SK-N-SH treated with all-trans-retinoic acid at 6 μM for 48 hours (cell line): ENCODE measurements at regions not wholly inside any gene's neighbourhood (a gene's known extent, or its start where the extent isn't known, plus 50 kb on each side); places are given as distances from the start of the nearest gene placed in this dataset.

Experiments
- ATAC-seq: fragments of 200-7000 bp; cut with Tn5 transposase; 3 replicates; pipeline ENCODE4 v1.9.1; 2020; ENCODE audit warnings: mild to moderate bottlenecking, moderate library complexity
- CSDC2 ChIP-seq: fragments of 250-450 bp; sonication (Bioruptor Pico); IDR thresholded peaks from 2 replicates; pipeline ENCODE4 v1.5.0; 2020; ENCODE audit warnings: mild to moderate bottlenecking, moderate library complexity
- ESRRG ChIP-seq: fragments of 250-450 bp; sonication (Bioruptor Pico); IDR thresholded peaks from 2 replicates; pipeline ENCODE4 v1.6.1; 2021; ENCODE audit warnings: mild to moderate bottlenecking
- GLIS3 ChIP-seq: fragments of 250-450 bp; sonication (Bioruptor Pico); IDR thresholded peaks from 2 replicates; pipeline ENCODE4 v1.5.0; 2020; ENCODE audit warnings: mild to moderate bottlenecking, moderate library complexity
- ISL1 ChIP-seq: fragments of 250-450 bp; sonication (Bioruptor Pico); IDR thresholded peaks from 2 replicates; pipeline ENCODE4 v2.1.2; 2022; ENCODE audit warnings: mild to moderate bottlenecking, moderate library complexity
- OSR1 ChIP-seq: fragments of 250-450 bp; sonication (Bioruptor Pico); IDR thresholded peaks from 2 replicates; pipeline ENCODE4 v1.8.0; 2022; ENCODE audit warnings: moderate library complexity, mild to moderate bottlenecking, inconsistent platforms
- RARB ChIP-seq: fragments of 250-450 bp; sonication (Bioruptor Pico); IDR thresholded peaks from 2 replicates; pipeline ENCODE4 v1.8.0; 2021; ENCODE audit warnings: mild to moderate bottlenecking, moderate library complexity
- SNAI2 ChIP-seq: fragments of 250-450 bp; sonication (Bioruptor Pico); IDR thresholded peaks from 2 replicates; pipeline ENCODE4 v1.5.0; 2020; ENCODE audit warnings: mild to moderate bottlenecking, moderate library complexity
- TCF4 ChIP-seq: fragments of 250-450 bp; sonication (Bioruptor Pico); IDR thresholded peaks from 2 replicates; pipeline ENCODE4 v1.8.0; 2021; ENCODE audit warnings: mild to moderate bottlenecking, moderate library complexity, borderline replicate concordance
- TOX ChIP-seq: fragments of 250-450 bp; sonication (Bioruptor Pico); IDR thresholded peaks from 2 replicates; pipeline ENCODE4 v1.8.0; 2021; ENCODE audit warnings: mild to moderate bottlenecking, moderate library complexity, borderline replicate concordance
- ZC3H10 ChIP-seq: fragments of 250-450 bp; sonication (Bioruptor Pico); IDR thresholded peaks from 2 replicates; pipeline ENCODE4 v1.5.1; 2021; ENCODE audit warnings: mild to moderate bottlenecking, moderate library complexity
- ZFP3 ChIP-seq: fragments of 250-450 bp; sonication (Bioruptor Pico); IDR thresholded peaks from 2 replicates; pipeline ENCODE4 v1.5.0; 2020; ENCODE audit warnings: mild to moderate bottlenecking, moderate library complexity
- ZFP30 ChIP-seq: fragments of 450-650 bp; formaldehyde crosslinking; IDR thresholded peaks from 2 replicates; pipeline ENCODE4 v1.5.0; 2022; ENCODE audit warnings: mild to moderate bottlenecking, moderate library complexity
- ZNF565 ChIP-seq: fragments of 450-650 bp; formaldehyde crosslinking; conservative IDR thresholded peaks from 2 replicates; pipeline ENCODE4 v1.5.0; 2020; ENCODE audit warnings: low read depth, mild to moderate bottlenecking, moderate library complexity
- TF ChIP-seq, protein P1 (sequence below): fragments of 250-450 bp; sonication (Bioruptor Pico); IDR thresholded peaks from 2 replicates; pipeline ENCODE4 v1.5.0; 2020; ENCODE audit warnings: mild to moderate bottlenecking, moderate library complexity
- TF ChIP-seq, protein P2 (sequence below): fragments of 250-450 bp; sonication (Bioruptor Pico); IDR thresholded peaks from 2 replicates; pipeline ENCODE4 v1.5.1; 2020; ENCODE audit warnings: low read depth, mild to moderate bottlenecking, moderate library complexity
- TF ChIP-seq, protein P3 (sequence below): fragments of 250-450 bp; sonication (Bioruptor Pico); IDR thresholded peaks from 2 replicates; pipeline ENCODE4 v1.5.1; 2021; ENCODE audit warnings: mild to moderate bottlenecking, moderate library complexity
- TF ChIP-seq, protein P4 (sequence below): fragments of 250-450 bp; sonication (Bioruptor Pico); IDR thresholded peaks from 2 replicates; pipeline ENCODE4 v1.8.0; 2021; ENCODE audit warnings: low read depth, mild to moderate bottlenecking, moderate library complexity, borderline replicate concordance

DNA sequence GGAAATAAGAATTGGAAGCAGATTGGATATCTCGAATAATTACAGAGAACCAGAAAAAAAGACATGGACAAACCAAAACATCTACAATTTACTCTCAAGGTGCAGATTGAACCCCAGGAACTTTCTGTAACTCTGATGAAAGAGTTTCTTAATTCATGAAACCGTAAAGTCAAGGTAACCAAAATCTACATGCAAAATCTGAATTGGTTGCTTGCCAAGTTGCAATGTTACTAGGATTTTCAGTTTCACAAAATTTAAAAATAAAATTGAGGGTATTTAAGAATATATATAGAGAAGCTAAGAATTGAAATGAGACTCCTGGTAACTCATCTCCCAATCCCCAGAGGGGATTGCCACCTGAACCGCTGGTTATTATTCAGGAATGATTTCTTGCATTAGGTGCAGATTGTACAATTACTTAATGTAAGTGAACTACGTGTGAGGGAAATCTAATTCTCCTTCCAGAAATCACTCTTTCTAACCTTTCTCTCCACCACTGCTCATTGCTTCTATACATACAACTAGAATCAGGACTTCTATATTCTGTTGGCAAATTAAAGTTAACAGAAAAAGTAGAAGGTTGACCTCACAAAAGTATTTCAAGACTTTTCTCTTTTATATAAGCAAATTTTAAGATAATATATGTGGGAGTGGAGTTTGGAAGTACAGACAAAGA is 221.5 kb upstream of the NDST4 start:
- no peak for ATAC-seq
- TF ChIP-seq ZFP30 (CRISPR knock-in tag) (no peak), RARB (CRISPR knock-in tag) (no peak), SNAI2 (CRISPR knock-in tag) (no peak), ZC3H10 (CRISPR knock-in tag) (no peak), CSDC2 (CRISPR knock-in tag) (no peak), ESRRG (no peak), OSR1 (CRISPR knock-in tag) (no peak), ISL1 (CRISPR knock-in tag) (no peak), ZFP3 (CRISPR knock-in tag) (no peak), ZNF565 (no peak), TCF4 (no peak)
- TF ChIP-seq, protein P1, sequence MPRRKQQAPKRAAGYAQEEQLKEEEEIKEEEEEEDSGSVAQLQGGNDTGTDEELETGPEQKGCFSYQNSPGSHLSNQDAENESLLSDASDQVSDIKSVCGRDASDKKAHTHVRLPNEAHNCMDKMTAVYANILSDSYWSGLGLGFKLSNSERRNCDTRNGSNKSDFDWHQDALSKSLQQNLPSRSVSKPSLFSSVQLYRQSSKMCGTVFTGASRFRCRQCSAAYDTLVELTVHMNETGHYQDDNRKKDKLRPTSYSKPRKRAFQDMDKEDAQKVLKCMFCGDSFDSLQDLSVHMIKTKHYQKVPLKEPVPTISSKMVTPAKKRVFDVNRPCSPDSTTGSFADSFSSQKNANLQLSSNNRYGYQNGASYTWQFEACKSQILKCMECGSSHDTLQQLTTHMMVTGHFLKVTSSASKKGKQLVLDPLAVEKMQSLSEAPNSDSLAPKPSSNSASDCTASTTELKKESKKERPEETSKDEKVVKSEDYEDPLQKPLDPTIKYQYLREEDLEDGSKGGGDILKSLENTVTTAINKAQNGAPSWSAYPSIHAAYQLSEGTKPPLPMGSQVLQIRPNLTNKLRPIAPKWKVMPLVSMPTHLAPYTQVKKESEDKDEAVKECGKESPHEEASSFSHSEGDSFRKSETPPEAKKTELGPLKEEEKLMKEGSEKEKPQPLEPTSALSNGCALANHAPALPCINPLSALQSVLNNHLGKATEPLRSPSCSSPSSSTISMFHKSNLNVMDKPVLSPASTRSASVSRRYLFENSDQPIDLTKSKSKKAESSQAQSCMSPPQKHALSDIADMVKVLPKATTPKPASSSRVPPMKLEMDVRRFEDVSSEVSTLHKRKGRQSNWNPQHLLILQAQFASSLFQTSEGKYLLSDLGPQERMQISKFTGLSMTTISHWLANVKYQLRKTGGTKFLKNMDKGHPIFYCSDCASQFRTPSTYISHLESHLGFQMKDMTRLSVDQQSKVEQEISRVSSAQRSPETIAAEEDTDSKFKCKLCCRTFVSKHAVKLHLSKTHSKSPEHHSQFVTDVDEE (CRISPR knock-in tag), result no peak
- TF ChIP-seq, protein P2, sequence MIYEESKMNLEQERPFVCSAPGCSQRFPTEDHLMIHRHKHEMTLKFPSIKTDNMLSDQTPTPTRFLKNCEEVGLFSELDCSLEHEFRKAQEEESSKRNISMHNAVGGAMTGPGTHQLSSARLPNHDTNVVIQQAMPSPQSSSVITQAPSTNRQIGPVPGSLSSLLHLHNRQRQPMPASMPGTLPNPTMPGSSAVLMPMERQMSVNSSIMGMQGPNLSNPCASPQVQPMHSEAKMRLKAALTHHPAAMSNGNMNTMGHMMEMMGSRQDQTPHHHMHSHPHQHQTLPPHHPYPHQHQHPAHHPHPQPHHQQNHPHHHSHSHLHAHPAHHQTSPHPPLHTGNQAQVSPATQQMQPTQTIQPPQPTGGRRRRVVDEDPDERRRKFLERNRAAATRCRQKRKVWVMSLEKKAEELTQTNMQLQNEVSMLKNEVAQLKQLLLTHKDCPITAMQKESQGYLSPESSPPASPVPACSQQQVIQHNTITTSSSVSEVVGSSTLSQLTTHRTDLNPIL (CRISPR knock-in tag), result no peak
- TF ChIP-seq, protein P3, sequence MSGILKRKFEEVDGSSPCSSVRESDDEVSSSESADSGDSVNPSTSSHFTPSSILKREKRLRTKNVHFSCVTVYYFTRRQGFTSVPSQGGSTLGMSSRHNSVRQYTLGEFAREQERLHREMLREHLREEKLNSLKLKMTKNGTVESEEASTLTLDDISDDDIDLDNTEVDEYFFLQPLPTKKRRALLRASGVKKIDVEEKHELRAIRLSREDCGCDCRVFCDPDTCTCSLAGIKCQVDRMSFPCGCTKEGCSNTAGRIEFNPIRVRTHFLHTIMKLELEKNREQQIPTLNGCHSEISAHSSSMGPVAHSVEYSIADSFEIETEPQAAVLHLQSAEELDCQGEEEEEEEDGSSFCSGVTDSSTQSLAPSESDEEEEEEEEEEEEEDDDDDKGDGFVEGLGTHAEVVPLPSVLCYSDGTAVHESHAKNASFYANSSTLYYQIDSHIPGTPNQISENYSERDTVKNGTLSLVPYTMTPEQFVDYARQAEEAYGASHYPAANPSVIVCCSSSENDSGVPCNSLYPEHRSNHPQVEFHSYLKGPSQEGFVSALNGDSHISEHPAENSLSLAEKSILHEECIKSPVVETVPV (CRISPR knock-in tag), result no peak
- TF ChIP-seq, protein P4, sequence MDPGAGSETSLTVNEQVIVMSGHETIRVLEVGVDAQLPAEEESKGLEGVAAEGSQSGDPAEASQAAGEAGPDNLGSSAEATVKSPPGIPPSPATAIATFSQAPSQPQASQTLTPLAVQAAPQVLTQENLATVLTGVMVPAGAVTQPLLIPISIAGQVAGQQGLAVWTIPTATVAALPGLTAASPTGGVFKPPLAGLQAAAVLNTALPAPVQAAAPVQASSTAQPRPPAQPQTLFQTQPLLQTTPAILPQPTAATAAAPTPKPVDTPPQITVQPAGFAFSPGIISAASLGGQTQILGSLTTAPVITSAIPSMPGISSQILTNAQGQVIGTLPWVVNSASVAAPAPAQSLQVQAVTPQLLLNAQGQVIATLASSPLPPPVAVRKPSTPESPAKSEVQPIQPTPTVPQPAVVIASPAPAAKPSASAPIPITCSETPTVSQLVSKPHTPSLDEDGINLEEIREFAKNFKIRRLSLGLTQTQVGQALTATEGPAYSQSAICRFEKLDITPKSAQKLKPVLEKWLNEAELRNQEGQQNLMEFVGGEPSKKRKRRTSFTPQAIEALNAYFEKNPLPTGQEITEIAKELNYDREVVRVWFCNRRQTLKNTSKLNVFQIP (CRISPR knock-in tag), result no peak

DNA sequence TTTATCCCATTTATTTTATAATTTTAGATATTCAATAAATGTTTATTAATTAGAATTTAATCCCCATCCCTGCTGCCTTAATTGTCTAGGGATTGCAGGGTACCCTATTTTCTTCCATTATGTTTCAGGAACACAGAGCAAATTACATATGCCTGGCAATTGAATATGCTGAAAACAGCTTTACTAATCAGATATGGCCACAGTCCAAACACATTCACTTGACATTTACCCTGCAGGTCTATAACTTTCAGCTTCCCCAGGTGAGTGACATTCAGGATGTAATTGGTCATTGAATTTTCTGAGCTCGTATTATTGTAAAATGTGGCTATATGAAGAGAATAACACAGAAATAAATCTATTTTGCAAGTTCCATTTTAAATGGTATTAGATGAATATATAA is 218.7 kb upstream of the NDST4 start:
- TF ChIP-seq, protein P1 (CRISPR knock-in tag), result no peak
- TF ChIP-seq ISL1 (CRISPR knock-in tag) (no peak), TCF4 (no peak), ESRRG (no peak), TOX (no peak), CSDC2 (CRISPR knock-in tag) (no peak)
- TF ChIP-seq, all 23 proteins: peak for 0
- no peak for ATAC-seq

DNA sequence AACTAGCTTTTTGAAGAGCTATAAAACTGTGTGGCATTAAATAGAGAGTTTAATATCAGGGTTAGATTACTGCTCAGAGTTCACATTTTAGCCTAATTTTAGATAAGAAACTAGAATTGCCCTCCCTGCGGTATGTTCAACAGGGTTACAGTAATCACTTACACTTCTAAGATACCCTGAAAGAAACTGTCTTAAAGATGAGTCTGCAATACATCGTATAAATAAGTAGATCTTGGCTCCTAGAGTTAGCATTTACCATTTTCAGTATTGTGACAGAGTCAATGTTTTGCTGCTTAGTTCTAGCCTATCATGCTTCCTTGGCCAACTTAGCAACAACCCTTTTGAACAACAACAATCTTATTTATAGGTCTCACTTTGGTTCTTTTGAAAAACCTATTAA is 217.8 kb upstream of the NDST4 start:
- ATAC-seq, result no peak
- TF ChIP-seq ISL1 (CRISPR knock-in tag) (no peak), GLIS3 (CRISPR knock-in tag) (no peak), ESRRG (no peak), ZFP30 (CRISPR knock-in tag) (no peak)
- TF ChIP-seq, protein P1 (CRISPR knock-in tag), result no peak
